Peyer's patch (tissue), 4 donors: ENCODE measurements at regions not wholly inside any gene's neighbourhood (a gene's known extent, or its start where the extent isn't known, plus 50 kb on each side); places are given as distances from the start of the nearest gene placed in this dataset.

Experiments
- DNase-seq, 3 donors: peaks; one replicate each; pipeline ENCODE4 v3.0.0-alpha.2; 2017 to 2019
- H3K27ac ChIP-seq, 4 donors: fragments of 200-600 bp; sonication (generic); one replicate each; pipeline ENCODE4 v1.5.1; 2016 to 2019
- H3K27me3 ChIP-seq, 2 donors: fragments of 200-600 bp; sonication (generic); one replicate each; pipeline ENCODE4 v1.5.1; 2019
- H3K36me3 ChIP-seq, 3 donors: fragments of 200-600 bp; sonication (generic); one replicate each; pipeline ENCODE4 v1.5.1; 2016 to 2019
- H3K4me1 ChIP-seq, 4 donors: fragments of 200-600 bp; sonication (generic); one replicate each; pipeline ENCODE4 v1.5.1; 2016 to 2019
- H3K4me3 ChIP-seq, 4 donors: fragments of 200-600 bp; sonication (generic); 1 replicate in 3 of 4; 2 replicates in 1 of 4; pipeline ENCODE4 v1.5.1; 2016 to 2019; ENCODE audit warnings: mild to moderate bottlenecking in 1 of 4
- H3K9me3 ChIP-seq, 4 donors: fragments of 200-600 bp; sonication (generic); one replicate each; pipeline ENCODE4 v1.5.1; 2016 to 2019; ENCODE audit warnings: mild to moderate bottlenecking in 1 of 4
- CTCF ChIP-seq, 6 experiments: fragments of 450-650 bp in 4 of 6; fragments of 200-600 bp in 2 of 6; sonication (generic) in 1 of 6; IDR thresholded peaks; one replicate each; pipeline ENCODE4 v1.5.1; 2017 to 2019; ENCODE audit warnings: antibody characterized with exemption in 6 of 6, mild to moderate bottlenecking in 3 of 6, moderate library complexity in 1 of 6
- POLR2A ChIP-seq, 2 donors: fragments of 450-650 bp; IDR thresholded peaks; one replicate each; pipeline ENCODE4 v1.5.1; 2017; ENCODE audit warnings: antibody characterized with exemption in 2 of 2, mild to moderate bottlenecking in 2 of 2, moderate library complexity in 2 of 2

DNA sequence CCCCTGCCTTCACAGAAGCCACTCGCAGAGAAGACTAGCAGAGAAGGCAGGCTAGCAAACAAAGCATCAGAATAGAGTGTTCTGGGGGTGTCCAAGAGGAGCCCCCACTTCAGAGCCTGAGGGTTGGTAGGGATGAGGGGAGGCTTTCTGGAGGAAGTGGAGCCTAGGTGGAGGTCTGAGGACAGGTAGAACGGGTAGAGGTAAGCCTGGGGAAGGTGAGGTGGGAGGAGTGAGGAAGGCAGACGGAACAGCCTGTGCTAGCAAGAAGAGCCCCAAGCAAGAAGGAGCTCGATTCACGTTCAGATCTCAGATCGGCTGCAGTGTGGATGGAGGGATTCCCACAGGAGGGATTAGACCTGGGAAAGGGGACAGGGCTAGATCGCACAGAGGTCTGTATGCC is 66.0 kb upstream of the DUSP5 start:
- Histone ChIP-seq H3K4me3 (no peak overlapping the region), H3K27ac (no peak overlapping the region)
- peak in 1 of 3 donors; percentile 43 for DNase-seq

GRCh38 chr10:110432084-110432483 is 65.6 kb upstream of the DUSP5 start:
- H3K4me3 ChIP-seq: no peak overlapping the region
- no peaks in the 10 kb centered on the region for H3K4me1 ChIP-seq
- no peak overlapping the region for H3K27ac ChIP-seq
- no peaks in the 10 kb centered on the region for H3K27me3 ChIP-seq
- DNase-seq: peak in 2 of 3 donors; percentile 3 to 30
- H3K36me3 ChIP-seq: no peaks in the 10 kb centered on the region
- no peak for TF ChIP-seq POLR2A (IDR thresholded peaks at IDR 0.05)
- TF ChIP-seq CTCF (IDR thresholded peaks at IDR 0.05): no peak
- no peaks in the 10 kb centered on the region for H3K9me3 ChIP-seq

More for the DNA sequence above, 66.0 kb upstream of the DUSP5 start:
- H3K9me3 ChIP-seq: no peaks in the 10 kb centered on the region
- no peak for TF ChIP-seq POLR2A (IDR thresholded peaks at IDR 0.05)
- TF ChIP-seq CTCF (IDR thresholded peaks at IDR 0.05): no peak
- no peaks in the 10 kb centered on the region for H3K27me3 ChIP-seq
- H3K4me1 ChIP-seq: no peaks in the 10 kb centered on the region
- H3K36me3 ChIP-seq: no peaks in the 10 kb centered on the region

GRCh38 chr10:110432814-110433565 is 64.7 kb upstream of the DUSP5 start:
- no peak for TF ChIP-seq CTCF (IDR thresholded peaks at IDR 0.05)
- no peak for TF ChIP-seq POLR2A (IDR thresholded peaks at IDR 0.05)
- peak in 1 of 3 donors; percentile 24 for DNase-seq
- no peak overlapping the region for H3K27ac ChIP-seq
- no peaks in the 10 kb centered on the region for H3K36me3 ChIP-seq
- H3K9me3 ChIP-seq: no peaks in the 10 kb centered on the region
- H3K4me1 ChIP-seq: no peaks in the 10 kb centered on the region
- H3K4me3 ChIP-seq: no peak overlapping the region
- H3K27me3 ChIP-seq: no peaks in the 10 kb centered on the region

DNA sequence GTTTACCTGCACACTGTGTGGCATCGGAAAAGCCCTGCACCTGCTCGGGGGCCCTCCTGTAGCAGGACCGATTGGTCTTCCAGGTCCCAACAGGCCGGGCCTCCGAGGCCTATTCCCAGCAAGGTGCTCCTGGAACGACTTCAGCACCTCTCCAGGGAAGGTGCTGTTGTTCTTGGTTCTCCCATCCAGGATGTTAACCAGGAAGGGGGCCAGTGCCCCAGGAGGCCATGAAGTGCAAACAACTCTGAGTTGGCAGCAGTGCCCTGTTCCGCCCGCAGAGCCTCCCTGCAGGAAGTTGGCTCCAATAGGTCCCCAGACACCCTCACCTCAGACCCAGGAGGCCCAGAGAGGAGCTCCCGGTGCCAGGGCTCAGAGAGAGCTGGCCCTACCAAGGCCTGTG is 64.0 kb upstream of the DUSP5 start:
- no peaks in the 10 kb centered on the region for H3K27me3 ChIP-seq
- H3K4me3 ChIP-seq: no peak overlapping the region
- H3K27ac ChIP-seq: no peak overlapping the region
- H3K4me1 ChIP-seq: no peaks in the 10 kb centered on the region
- no peaks in the 10 kb centered on the region for H3K36me3 ChIP-seq
- no peaks in the 10 kb centered on the region for H3K9me3 ChIP-seq
- TF ChIP-seq CTCF (IDR thresholded peaks at IDR 0.05) (no peak), POLR2A (IDR thresholded peaks at IDR 0.05) (no peak)
- no peak for DNase-seq

DNA sequence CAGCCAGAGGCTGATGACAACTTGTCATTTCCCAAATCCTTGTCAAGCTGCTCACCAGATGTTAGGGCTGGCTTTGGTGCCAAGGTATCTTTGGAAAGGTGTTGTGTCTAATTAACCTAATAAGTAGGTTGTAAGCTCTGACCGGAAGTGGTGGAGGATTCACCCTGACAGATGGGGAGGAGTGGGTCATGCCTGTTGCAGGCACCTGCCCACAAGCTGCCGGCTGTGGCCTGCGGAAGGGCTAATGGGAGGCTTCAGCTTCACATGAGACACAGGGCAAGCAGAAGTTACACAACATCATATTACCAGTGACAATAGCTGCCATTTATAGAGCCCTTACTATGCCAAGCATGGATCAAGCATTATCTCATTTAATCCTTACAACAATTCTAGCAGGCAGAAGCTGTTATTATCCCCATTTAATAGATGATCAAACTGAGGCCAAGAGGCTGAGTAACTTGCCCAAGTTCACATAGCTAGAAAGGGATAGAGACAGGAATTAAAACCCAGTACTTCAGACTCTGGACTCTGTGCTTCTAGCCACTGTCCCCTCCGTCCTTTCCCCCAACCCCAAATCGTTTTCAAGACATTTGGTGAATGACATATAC is 63.1 kb upstream of the DUSP5 start:
- H3K4me3 ChIP-seq: no peak overlapping the region
- no peak overlapping the region for H3K27ac ChIP-seq
- TF ChIP-seq CTCF (IDR thresholded peaks at IDR 0.05) (no peak), POLR2A (IDR thresholded peaks at IDR 0.05) (no peak)
- H3K9me3 ChIP-seq: no peaks in the 10 kb centered on the region
- no peaks in the 10 kb centered on the region for H3K4me1 ChIP-seq
- peak in 2 of 3 donors; percentile 3 to 25 for DNase-seq
- no peaks in the 10 kb centered on the region for H3K27me3 ChIP-seq
- H3K36me3 ChIP-seq: no peaks in the 10 kb centered on the region
